Breast epithelium (tissue), 3 donors: ENCODE measurements at regions not wholly inside any gene's neighbourhood (a gene's known extent, or its start where the extent isn't known, plus 50 kb on each side); places are given as distances from the start of the nearest gene placed in this dataset.

Experiments used
- POLR2AphosphoS5 ChIP-seq, 3 donors: sonication (generic); formaldehyde crosslinking; IDR thresholded peaks; one replicate each; pipeline ENCODE4 v1.6.1; 2017; ENCODE audit warnings: antibody characterized with exemption in 3 of 3
- TF ChIP-seq, protein P1 (sequence below), 3 donors: fragments of 450-650 bp; IDR thresholded peaks; one replicate each; pipeline ENCODE4 v1.5.1; 2016 to 2017; ENCODE audit warnings: antibody characterized with exemption in 3 of 3, mild to moderate bottlenecking in 3 of 3, moderate library complexity in 3 of 3

DNA sequence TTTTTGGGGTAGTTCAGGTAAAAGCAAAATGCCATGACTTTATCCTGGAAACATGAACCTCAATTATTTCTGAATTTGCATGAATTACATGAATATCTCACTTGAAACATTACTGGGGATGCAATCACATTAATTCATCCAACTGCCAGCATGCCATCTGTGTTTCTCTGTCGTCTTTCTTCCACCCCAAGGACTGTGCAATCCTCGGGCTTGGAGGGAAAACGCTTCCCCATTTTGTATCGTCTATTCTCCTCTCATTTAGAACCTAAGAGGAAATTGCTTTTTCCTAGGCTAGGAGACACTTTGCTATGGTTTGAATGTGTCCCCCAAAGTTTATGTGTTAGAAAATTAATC is 109.4 kb downstream of the SQOR start:
- TF ChIP-seq, protein P1, sequence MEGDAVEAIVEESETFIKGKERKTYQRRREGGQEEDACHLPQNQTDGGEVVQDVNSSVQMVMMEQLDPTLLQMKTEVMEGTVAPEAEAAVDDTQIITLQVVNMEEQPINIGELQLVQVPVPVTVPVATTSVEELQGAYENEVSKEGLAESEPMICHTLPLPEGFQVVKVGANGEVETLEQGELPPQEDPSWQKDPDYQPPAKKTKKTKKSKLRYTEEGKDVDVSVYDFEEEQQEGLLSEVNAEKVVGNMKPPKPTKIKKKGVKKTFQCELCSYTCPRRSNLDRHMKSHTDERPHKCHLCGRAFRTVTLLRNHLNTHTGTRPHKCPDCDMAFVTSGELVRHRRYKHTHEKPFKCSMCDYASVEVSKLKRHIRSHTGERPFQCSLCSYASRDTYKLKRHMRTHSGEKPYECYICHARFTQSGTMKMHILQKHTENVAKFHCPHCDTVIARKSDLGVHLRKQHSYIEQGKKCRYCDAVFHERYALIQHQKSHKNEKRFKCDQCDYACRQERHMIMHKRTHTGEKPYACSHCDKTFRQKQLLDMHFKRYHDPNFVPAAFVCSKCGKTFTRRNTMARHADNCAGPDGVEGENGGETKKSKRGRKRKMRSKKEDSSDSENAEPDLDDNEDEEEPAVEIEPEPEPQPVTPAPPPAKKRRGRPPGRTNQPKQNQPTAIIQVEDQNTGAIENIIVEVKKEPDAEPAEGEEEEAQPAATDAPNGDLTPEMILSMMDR (IDR thresholded peaks at IDR 0.05) = no peak
- TF ChIP-seq POLR2AphosphoS5 (IDR thresholded peaks at IDR 0.05) = no peak
